GM12878 (cell line): ENCODE measurements at regions not wholly inside any gene's neighbourhood (a gene's known extent, or its start where the extent isn't known, plus 50 kb on each side); places are given as distances from the start of the nearest gene placed in this dataset.

ENCODE experiments used
- ATAC-seq: fragments of 200-7000 bp; cut with Tn5 transposase; 3 replicates; pipeline ENCODE4 v1.9.1; 2020; ENCODE audit warnings: mild to moderate bottlenecking, moderate library complexity
- BruUV-seq: library from RNA; stranded (reverse); fragments of 400-500 nt; replicated peaks from 2 replicates; lab custom pipeline; 2021; lab: Mats Ljungman, UMichigan
- CTCF ChIA-PET: fragments of 300-600 bp; sonication (Branson Sonifier 250); formaldehyde crosslinking; extraction: SDS; loops from one replicate; lab custom pipeline; 2021; ENCODE audit warnings: inconsistent platforms; lab: Yijun Ruan, JAX
- POLR2A ChIA-PET: fragments of 350-600 bp; formaldehyde crosslinking; extraction: SDS; loops from one replicate; lab custom pipeline; 2021; ENCODE audit warnings: inconsistent platforms; lab: Charles Lee
- RAD21 ChIA-PET: fragments of 300-600 bp; sonication (Branson Sonifier 250); formaldehyde crosslinking; loops from one replicate; lab custom pipeline; 2023; ENCODE audit warnings: antibody characterized with exemption; ENCODE audit not compliant: unreplicated experiment; lab: Charles Lee
- SMC1A ChIA-PET: fragments of 300-600 bp; sonication (Branson Sonifier 250); formaldehyde crosslinking; loops from one replicate; lab custom pipeline; 2023; ENCODE audit not compliant: unreplicated experiment, uncharacterized antibody; lab: Charles Lee
- DNase-seq: peaks from one replicate; pipeline ENCODE4 v3.0.0-alpha.2; 2011; ENCODE audit warnings: low read depth, low spot score
- FAIRE-seq: peaks from 3 replicates; lab custom pipeline; 2011; peaks lifted over from hg19 to GRCh38; lab: Jason Lieb, UNC
- H2AFZ ChIP-seq: 2 replicates; pipeline ENCODE4 v1.6.0; 2011; ENCODE audit warnings: low read depth, low read length, control low read depth; ENCODE audit not compliant: control insufficient read depth
- H3K27ac ChIP-seq: 2 replicates; pipeline ENCODE4 v1.5.1; 2011; ENCODE audit warnings: control low read depth; ENCODE audit not compliant: control insufficient read depth, insufficient read depth
- H3K27me3 ChIP-seq, 2 experiments: replicated peaks in 1 of 2; 2 replicates each; pipeline versions ENCODE4 v1.6.0 to v1.6.1; 2011; ENCODE audit warnings: low read length in 1 of 2; ENCODE audit not compliant: control insufficient read depth in 2 of 2, insufficient read depth in 2 of 2
- H3K36me3 ChIP-seq, 2 experiments: 2 replicates each; pipeline ENCODE4 v1.5.1; 2011; ENCODE audit warnings: low read length in 1 of 2; ENCODE audit not compliant: control insufficient read depth in 2 of 2, insufficient read depth in 2 of 2
- H3K4me1 ChIP-seq: 2 replicates; pipeline ENCODE4 v1.6.1; 2011; ENCODE audit warnings: mild to moderate bottlenecking, low read length, moderate library complexity, mixed read lengths; ENCODE audit not compliant: control insufficient read depth, insufficient read depth
- H3K4me2 ChIP-seq: 2 replicates; pipeline ENCODE4 v1.6.0; 2011; ENCODE audit warnings: control low read depth; ENCODE audit not compliant: control insufficient read depth, insufficient read depth
- H3K4me3 ChIP-seq: fragments of 200-600 bp; sonication (generic); 2 replicates; pipeline ENCODE4 v1.5.1; 2016
- H3K79me2 ChIP-seq: 2 replicates; pipeline ENCODE4 v1.6.0; 2011; ENCODE audit warnings: low read length; ENCODE audit not compliant: control insufficient read depth, insufficient read depth
- H3K9ac ChIP-seq: 2 replicates; pipeline ENCODE4 v1.8.0; 2011; ENCODE audit warnings: low read length, control low read depth, mixed read lengths; ENCODE audit not compliant: control insufficient read depth, insufficient read depth
- H3K9me3 ChIP-seq: replicated peaks from 3 replicates; pipeline ENCODE4 v1.5.1; 2011; ENCODE audit warnings: mild to moderate bottlenecking, low read length; ENCODE audit not compliant: control insufficient read depth, insufficient read depth
- H4K20me1 ChIP-seq: 2 replicates; pipeline ENCODE4 v1.6.0; 2011; ENCODE audit not compliant: control insufficient read depth, insufficient read depth
- BRCA1 ChIP-seq: IDR thresholded peaks from 2 replicates; pipeline ENCODE4 v1.6.1; 2011; ENCODE audit warnings: low read depth, low read length, improper control_type of control experiment
- CBFB ChIP-seq: IDR thresholded peaks from 2 replicates; pipeline ENCODE4 v1.6.1; 2016; ENCODE audit warnings: antibody characterized with exemption, low read depth
- CEBPB ChIP-seq, 2 experiments: fragments of 150-350 bp in 1 of 2; IDR thresholded peaks; 2 replicates each; pipeline ENCODE4 v1.6.1; 2012 to 2014; ENCODE audit warnings: low read depth in 2 of 2, low read length in 2 of 2, borderline replicate concordance in 1 of 2, inconsistent platforms in 1 of 2
- ESRRA ChIP-seq: IDR thresholded peaks from 2 replicates; pipeline ENCODE4 v1.6.1; 2012; ENCODE audit warnings: mild to moderate bottlenecking, low read length, improper control_type of control experiment
- FOXM1 ChIP-seq: IDR thresholded peaks from 2 replicates; pipeline ENCODE4 v1.6.1; 2012; ENCODE audit warnings: low read depth, mild to moderate bottlenecking, inconsistent platforms, low read length, moderate library complexity
- LARP7 ChIP-seq: fragments of 450-650 bp; IDR thresholded peaks from 2 replicates; pipeline ENCODE4 v1.6.1; 2017; ENCODE audit warnings: mild to moderate bottlenecking
- MEF2A ChIP-seq: IDR thresholded peaks from 2 replicates; pipeline ENCODE4 v1.6.1; 2011; ENCODE audit warnings: low read depth, mild to moderate bottlenecking, low read length, moderate library complexity; ENCODE audit not compliant: insufficient read depth
- MTA3 ChIP-seq: IDR thresholded peaks from 2 replicates; pipeline ENCODE4 v1.6.1; 2012; ENCODE audit warnings: low read length, inconsistent platforms, borderline replicate concordance
- NBN ChIP-seq: fragments of 450-650 bp; IDR thresholded peaks from 2 replicates; pipeline ENCODE4 v1.6.1; 2016
- RCOR1 ChIP-seq: conservative IDR thresholded peaks from 2 replicates; pipeline ENCODE4 v1.6.1; 2012; ENCODE audit warnings: low read depth, low read length, improper control_type of control experiment
- RUNX3 ChIP-seq: IDR thresholded peaks from 2 replicates; pipeline ENCODE4 v1.6.1; 2012; ENCODE audit warnings: low read length, inconsistent platforms
- SREBF1 ChIP-seq: IDR thresholded peaks from 2 replicates; pipeline ENCODE4 v1.6.1; 2012; ENCODE audit warnings: mild to moderate bottlenecking, low read length
- WGBS: methylation state at CpG from one replicate; pipeline ENCODE4 v1.1.6; 2016; ENCODE audit warnings: low lambda C conversion rate; ENCODE audit not compliant: insufficient replicate concordance, insufficient coverage; ENCODE audit errors: missing lambda C conversion rate; 5-methylcytosine and 5-hydroxymethylcytosine counted together
- in situ Hi-C: fragments of 300-500 bp; cut with MboI; formaldehyde crosslinking; loops from 9 replicates; pipeline ENCODE4 v1.14.3; 2018; ENCODE audit warnings: mixed read lengths
- intact Hi-C: fragments of 100-400 bp; cut with micrococcal nuclease; formaldehyde crosslinking; loops from one replicate; pipeline ENCODE4 v1.14.2; 2022; ENCODE audit not compliant: unreplicated experiment
- TF ChIP-seq, protein P1 (sequence below): fragments of 450-650 bp; IDR thresholded peaks from 2 replicates; pipeline ENCODE4 v1.6.1; 2017; ENCODE audit warnings: mild to moderate bottlenecking, moderate library complexity
- TF ChIP-seq, protein P2 (sequence below): IDR thresholded peaks from 2 replicates; pipeline ENCODE4 v1.6.1; 2011; ENCODE audit warnings: borderline replicate concordance, low read depth, mild to moderate bottlenecking, moderate library complexity, low read length; ENCODE audit not compliant: insufficient read depth, poor library complexity, severe bottlenecking
- TF ChIP-seq, protein P3 (sequence below): IDR thresholded peaks from 2 replicates; pipeline ENCODE4 v1.6.1; 2011; ENCODE audit warnings: low read depth, low read length, improper control_type of control experiment, borderline replicate concordance
- TF ChIP-seq, protein P4 (sequence below): fragments of 450-650 bp; IDR thresholded peaks from 2 replicates; pipeline ENCODE4 v1.6.1; 2016; ENCODE audit warnings: mild to moderate bottlenecking

DNA sequence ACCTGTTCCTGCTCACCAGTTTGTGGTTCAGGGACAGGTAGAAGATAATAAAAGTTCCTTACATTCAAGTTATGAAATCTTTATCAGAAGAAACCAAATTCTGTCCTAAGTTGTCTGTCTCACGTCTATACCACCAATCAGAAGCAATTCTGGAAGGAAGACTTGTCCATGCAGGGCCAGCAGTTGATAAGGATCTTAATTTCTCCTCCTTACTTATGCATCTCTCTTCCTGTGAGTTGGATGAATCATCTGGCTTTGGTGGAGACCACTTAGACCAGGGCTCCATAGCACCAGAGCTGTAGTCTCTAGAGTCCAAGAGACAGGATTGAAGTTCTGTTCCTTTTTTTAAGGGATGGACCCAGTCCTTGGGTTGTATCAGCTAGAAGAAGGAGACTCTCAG lies 106.5 kb downstream of the APOB start:
- ChIA-PET CTCF (no interaction called here), POLR2A (no interaction called here), RAD21 (no interaction called here), SMC1A (no interaction called here)
- Histone ChIP-seq H3K4me2 (no peak overlapping the region), H3K9me3 (no peaks in the 10 kb centered on the region), H2AFZ (no peak overlapping the region), H3K36me3 (no peaks in the 10 kb centered on the region), H3K4me3 (no peak overlapping the region), H3K27ac (no peak overlapping the region), H3K27me3 (peaks cover 2 to 5% of the 10 kb centered on the region in 2 experiments; a peak in 2 of 4 replicates), H4K20me1 (no peaks in the 10 kb centered on the region), H3K79me2 (no peaks in the 10 kb centered on the region), H3K4me1 (no peaks in the 10 kb centered on the region), H3K9ac (no peak overlapping the region)
- ATAC-seq (no peak), DNase-seq (no peak), FAIRE-seq (no peak)
- intact Hi-C loops (no loop called here), in situ Hi-C loops (no loop called here)
- BruUV-seq, result no TSS peak
- WGBS, result 4% methylated on average over 1 of the region's 1 CpG
- TF ChIP-seq NBN (no peak), CBFB (no peak), BRCA1 (no peak), MEF2A (no peak), RCOR1 (no peak), LARP7 (no peak), CEBPB (IDR thresholded peaks at IDR 0.05; ENCODE audit: borderline replicate concordance in 1 of 2, low read depth in 2 of 2, low read length in 2 of 2) (no peak), FOXM1 (no peak), ESRRA (no peak), MTA3 (no peak), SREBF1 (no peak), RUNX3 (no peak)
- TF ChIP-seq, protein P1, sequence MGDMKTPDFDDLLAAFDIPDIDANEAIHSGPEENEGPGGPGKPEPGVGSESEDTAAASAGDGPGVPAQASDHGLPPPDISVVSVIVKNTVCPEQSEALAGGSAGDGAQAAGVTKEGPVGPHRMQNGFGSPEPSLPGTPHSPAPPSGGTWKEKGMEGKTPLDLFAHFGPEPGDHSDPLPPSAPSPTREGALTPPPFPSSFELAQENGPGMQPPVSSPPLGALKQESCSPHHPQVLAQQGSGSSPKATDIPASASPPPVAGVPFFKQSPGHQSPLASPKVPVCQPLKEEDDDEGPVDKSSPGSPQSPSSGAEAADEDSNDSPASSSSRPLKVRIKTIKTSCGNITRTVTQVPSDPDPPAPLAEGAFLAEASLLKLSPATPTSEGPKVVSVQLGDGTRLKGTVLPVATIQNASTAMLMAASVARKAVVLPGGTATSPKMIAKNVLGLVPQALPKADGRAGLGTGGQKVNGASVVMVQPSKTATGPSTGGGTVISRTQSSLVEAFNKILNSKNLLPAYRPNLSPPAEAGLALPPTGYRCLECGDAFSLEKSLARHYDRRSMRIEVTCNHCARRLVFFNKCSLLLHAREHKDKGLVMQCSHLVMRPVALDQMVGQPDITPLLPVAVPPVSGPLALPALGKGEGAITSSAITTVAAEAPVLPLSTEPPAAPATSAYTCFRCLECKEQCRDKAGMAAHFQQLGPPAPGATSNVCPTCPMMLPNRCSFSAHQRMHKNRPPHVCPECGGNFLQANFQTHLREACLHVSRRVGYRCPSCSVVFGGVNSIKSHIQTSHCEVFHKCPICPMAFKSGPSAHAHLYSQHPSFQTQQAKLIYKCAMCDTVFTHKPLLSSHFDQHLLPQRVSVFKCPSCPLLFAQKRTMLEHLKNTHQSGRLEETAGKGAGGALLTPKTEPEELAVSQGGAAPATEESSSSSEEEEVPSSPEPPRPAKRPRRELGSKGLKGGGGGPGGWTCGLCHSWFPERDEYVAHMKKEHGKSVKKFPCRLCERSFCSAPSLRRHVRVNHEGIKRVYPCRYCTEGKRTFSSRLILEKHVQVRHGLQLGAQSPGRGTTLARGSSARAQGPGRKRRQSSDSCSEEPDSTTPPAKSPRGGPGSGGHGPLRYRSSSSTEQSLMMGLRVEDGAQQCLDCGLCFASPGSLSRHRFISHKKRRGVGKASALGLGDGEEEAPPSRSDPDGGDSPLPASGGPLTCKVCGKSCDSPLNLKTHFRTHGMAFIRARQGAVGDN, result no peak
- TF ChIP-seq, protein P2, sequence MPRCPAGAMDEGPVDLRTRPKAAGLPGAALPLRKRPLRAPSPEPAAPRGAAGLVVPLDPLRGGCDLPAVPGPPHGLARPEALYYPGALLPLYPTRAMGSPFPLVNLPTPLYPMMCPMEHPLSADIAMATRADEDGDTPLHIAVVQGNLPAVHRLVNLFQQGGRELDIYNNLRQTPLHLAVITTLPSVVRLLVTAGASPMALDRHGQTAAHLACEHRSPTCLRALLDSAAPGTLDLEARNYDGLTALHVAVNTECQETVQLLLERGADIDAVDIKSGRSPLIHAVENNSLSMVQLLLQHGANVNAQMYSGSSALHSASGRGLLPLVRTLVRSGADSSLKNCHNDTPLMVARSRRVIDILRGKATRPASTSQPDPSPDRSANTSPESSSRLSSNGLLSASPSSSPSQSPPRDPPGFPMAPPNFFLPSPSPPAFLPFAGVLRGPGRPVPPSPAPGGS, result no peak
- TF ChIP-seq, protein P3, sequence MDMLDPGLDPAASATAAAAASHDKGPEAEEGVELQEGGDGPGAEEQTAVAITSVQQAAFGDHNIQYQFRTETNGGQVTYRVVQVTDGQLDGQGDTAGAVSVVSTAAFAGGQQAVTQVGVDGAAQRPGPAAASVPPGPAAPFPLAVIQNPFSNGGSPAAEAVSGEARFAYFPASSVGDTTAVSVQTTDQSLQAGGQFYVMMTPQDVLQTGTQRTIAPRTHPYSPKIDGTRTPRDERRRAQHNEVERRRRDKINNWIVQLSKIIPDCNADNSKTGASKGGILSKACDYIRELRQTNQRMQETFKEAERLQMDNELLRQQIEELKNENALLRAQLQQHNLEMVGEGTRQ, result no peak
- TF ChIP-seq, protein P4, sequence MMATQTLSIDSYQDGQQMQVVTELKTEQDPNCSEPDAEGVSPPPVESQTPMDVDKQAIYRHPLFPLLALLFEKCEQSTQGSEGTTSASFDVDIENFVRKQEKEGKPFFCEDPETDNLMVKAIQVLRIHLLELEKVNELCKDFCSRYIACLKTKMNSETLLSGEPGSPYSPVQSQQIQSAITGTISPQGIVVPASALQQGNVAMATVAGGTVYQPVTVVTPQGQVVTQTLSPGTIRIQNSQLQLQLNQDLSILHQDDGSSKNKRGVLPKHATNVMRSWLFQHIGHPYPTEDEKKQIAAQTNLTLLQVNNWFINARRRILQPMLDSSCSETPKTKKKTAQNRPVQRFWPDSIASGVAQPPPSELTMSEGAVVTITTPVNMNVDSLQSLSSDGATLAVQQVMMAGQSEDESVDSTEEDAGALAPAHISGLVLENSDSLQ, result no peak
